Activated T-cell treated with anti-CD3 and anti-CD28 coated beads, Interleukin-2, amount 50 U/mL, for 72 hours (primary cell): ENCODE measurements at regions not wholly inside any gene's neighbourhood (a gene's known extent, or its start where the extent isn't known, plus 50 kb on each side); places are given as distances from the start of the nearest gene placed in this dataset.

ENCODE experiments used
- ATAC-seq, 2 donors: fragments of 150-1000 bp; cut with Tn5 transposase; replicated peaks in 1 of 2; 2 replicates each; pipeline ENCODE4 v1.10.0; 2021; ENCODE audit warnings: moderate library complexity in 2 of 2, mild to moderate bottlenecking in 1 of 2
- DNase-seq, 2 donors: peaks; one replicate each; pipeline ENCODE4 v3.0.0; 2021 to 2022; ENCODE audit warnings: mixed read lengths in 1 of 2
- H3K27ac Mint-ChIP-seq: one replicate; pipeline ENCODE4 v1.8.0; 2022; ENCODE audit warnings: mild to moderate bottlenecking, moderate library complexity, mixed read lengths
- H3K27me3 Mint-ChIP-seq: one replicate; pipeline ENCODE4 v1.8.0; 2022; ENCODE audit warnings: low read depth, mixed read lengths
- H3K36me3 Mint-ChIP-seq, 2 donors: one replicate each; pipeline ENCODE4 v1.8.0; 2022; ENCODE audit warnings: mixed read lengths in 2 of 2, mild to moderate bottlenecking in 1 of 2; ENCODE audit not compliant: insufficient read depth in 2 of 2
- H3K4me1 Mint-ChIP-seq: one replicate; pipeline ENCODE4 v1.8.0; 2022; ENCODE audit warnings: low read depth, mixed read lengths
- H3K4me3 Mint-ChIP-seq, 2 donors: one replicate each; pipeline ENCODE4 v1.8.0; 2022; ENCODE audit warnings: mild to moderate bottlenecking in 2 of 2, mixed read lengths in 2 of 2, moderate library complexity in 2 of 2
- H3K9me3 Mint-ChIP-seq, 2 donors: one replicate each; pipeline ENCODE4 v1.8.0; 2022; ENCODE audit warnings: mixed read lengths in 2 of 2

- no peak for DNase-seq
- no peaks in the 10 kb centered on the region for H3K27me3 Mint-ChIP-seq
- H3K4me1 Mint-ChIP-seq = peaks cover 12% of the 10 kb centered on the region
- H3K27ac Mint-ChIP-seq = no peak overlapping the region
- no peaks in the 10 kb centered on the region for H3K36me3 Mint-ChIP-seq
- ATAC-seq = no peak
- no peaks in the 10 kb centered on the region for H3K9me3 Mint-ChIP-seq
- H3K4me3 Mint-ChIP-seq = no peak overlapping the region
These were observed 100.5 kb upstream of the BTN3A2 start for GRCh38 chr6:26264547-26264946.

GRCh38 chr6:26267083-26267589, 97.9 kb upstream of the BTN3A2 start:
- Mint-ChIP-seq H3K27me3 (no peaks in the 10 kb centered on the region), H3K4me3 (no peak overlapping the region), H3K36me3 (peaks cover 0 to 3% of the 10 kb centered on the region in 2 donors), H3K4me1 (peaks cover 21% of the 10 kb centered on the region), H3K27ac (peak overlapping the region; percentile 41), H3K9me3 (no peaks in the 10 kb centered on the region)
- ATAC-seq = no peak
- no peak for DNase-seq

DNA sequence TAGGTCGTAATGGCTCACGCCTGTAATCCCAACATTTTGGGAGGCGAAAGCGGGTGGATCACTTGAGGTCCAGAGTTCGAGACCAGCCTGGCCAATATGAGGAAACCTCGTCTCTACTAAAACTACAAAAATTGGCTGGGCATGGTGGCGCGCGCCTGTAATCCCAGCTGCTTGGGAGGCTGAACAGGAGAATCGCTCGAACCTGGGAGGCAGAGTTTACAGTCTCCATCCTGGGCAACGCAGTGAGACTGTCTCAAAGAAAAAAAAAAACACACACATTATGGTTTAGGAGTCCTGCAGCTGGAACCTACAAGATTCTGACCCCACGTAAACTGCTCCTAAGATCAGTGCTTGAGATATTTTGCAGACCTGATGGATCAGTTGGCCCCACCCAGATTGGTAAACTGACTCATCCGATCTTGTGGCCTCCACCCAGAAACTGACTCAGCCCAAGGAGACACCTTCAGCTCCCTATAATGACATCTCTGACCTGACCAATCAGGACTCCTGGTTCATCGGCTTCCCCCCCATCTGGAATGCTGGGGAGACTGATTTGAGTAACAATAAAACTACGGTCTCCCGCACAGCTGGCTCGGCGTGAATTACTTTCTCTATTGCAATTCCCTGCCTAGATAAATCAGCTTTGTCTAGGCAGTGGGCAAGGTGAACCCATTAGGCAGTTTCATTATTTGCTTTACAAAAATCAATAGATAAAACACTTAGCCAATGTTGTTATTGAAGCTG, 96.2 kb upstream of the BTN3A2 start:
- peaks cover 0 to 3% of the 10 kb centered on the region in 2 donors for H3K36me3 Mint-ChIP-seq
- no peaks in the 10 kb centered on the region for H3K27me3 Mint-ChIP-seq
- peak in 1 of 2 donors; percentile 16 for ATAC-seq
- DNase-seq = peak; percentile 55 to 61
- peaks cover 21% of the 10 kb centered on the region for H3K4me1 Mint-ChIP-seq
- H3K27ac Mint-ChIP-seq = no peak overlapping the region
- H3K9me3 Mint-ChIP-seq = no peaks in the 10 kb centered on the region
- H3K4me3 Mint-ChIP-seq = no peak overlapping the region

GRCh38 chr6:26269531-26270485, 95.2 kb upstream of the BTN3A2 start:
- H3K9me3 Mint-ChIP-seq = no peaks in the 10 kb centered on the region
- DNase-seq = no peak
- peaks cover 21% of the 10 kb centered on the region for H3K4me1 Mint-ChIP-seq
- no peak for ATAC-seq
- H3K36me3 Mint-ChIP-seq = peaks cover 0 to 3% of the 10 kb centered on the region in 2 donors
- no peak overlapping the region for H3K4me3 Mint-ChIP-seq
- no peak overlapping the region for H3K27ac Mint-ChIP-seq
- H3K27me3 Mint-ChIP-seq = no peaks in the 10 kb centered on the region

GRCh38 chr6:26270486-26270861, 94.5 kb upstream of the BTN3A2 start:
- ATAC-seq = no peak
- no peaks in the 10 kb centered on the region for H3K27me3 Mint-ChIP-seq
- no peak overlapping the region for H3K27ac Mint-ChIP-seq
- peaks cover 0 to 3% of the 10 kb centered on the region in 2 donors for H3K36me3 Mint-ChIP-seq
- H3K4me1 Mint-ChIP-seq = peaks cover 21% of the 10 kb centered on the region
- DNase-seq = peak in 1 of 2 donors; percentile 25
- no peak overlapping the region for H3K4me3 Mint-ChIP-seq
- H3K9me3 Mint-ChIP-seq = no peaks in the 10 kb centered on the region

DNA sequence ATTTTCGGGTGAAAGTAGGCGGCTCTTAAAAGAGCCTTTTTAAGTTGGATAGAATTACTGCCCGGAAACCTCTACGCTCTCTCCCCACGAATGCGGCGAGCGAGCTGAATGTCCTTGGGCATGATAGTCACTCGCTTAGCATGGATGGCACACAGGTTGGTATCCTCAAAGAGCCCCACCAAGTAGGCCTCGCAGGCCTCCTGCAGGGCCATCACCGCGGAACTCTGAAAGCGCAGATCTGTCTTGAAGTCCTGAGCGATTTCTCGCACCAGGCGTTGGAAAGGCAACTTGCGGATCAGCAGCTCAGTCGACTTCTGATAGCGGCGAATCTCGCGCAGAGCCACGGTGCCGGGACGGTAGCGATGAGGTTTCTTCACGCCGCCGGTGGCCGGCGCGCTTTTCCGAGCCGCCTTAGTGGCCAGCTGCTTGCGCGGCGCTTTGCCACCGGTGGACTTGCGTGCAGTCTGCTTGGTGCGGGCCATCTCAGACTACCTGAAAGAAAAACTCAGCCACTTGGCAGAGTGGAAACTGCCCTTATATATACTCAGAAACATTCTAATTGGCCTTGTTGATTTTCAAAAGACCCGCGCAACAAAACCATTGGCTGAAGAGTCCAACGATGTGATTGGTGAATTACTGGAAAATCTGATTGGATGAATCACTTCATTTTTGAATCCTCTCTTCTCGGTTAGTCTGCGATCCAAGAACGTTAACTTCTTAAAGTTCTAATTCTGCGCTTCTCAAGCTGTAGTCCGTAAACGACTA, 93.9 kb upstream of the BTN3A2 start:
- H3K4me1 Mint-ChIP-seq = peaks cover 21% of the 10 kb centered on the region
- no peak overlapping the region for H3K27ac Mint-ChIP-seq
- no peak overlapping the region for H3K4me3 Mint-ChIP-seq
- H3K27me3 Mint-ChIP-seq = no peaks in the 10 kb centered on the region
- ATAC-seq (peak; percentile 49 to 54), DNase-seq (peak; percentile 84 to 85)
- no peaks in the 10 kb centered on the region for H3K9me3 Mint-ChIP-seq
- peaks cover 0 to 3% of the 10 kb centered on the region in 2 donors for H3K36me3 Mint-ChIP-seq

DNA sequence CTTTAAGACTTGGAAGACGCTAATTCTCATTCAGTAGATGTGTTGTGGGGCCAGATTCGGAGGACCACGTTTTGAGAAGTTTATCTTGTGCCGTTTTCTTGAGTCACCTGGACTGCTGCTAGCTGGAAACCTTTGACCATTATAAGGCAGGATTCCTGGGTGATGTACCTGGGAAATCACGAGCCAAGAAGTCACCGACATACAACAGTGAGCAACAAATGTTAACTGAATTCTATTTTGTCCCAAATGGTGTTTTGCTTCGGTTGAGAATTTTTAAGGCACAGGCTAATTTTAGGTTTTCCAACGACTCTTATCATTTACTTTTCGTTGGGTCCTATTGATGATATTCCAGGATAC, 93.4 kb upstream of the BTN3A2 start:
- Mint-ChIP-seq H3K27me3 (no peaks in the 10 kb centered on the region), H3K4me1 (peaks cover 21% of the 10 kb centered on the region), H3K36me3 (peaks cover 0 to 3% of the 10 kb centered on the region in 2 donors), H3K27ac (no peak overlapping the region), H3K9me3 (no peaks in the 10 kb centered on the region), H3K4me3 (no peak overlapping the region)
- ATAC-seq (no peak), DNase-seq (no peak)

DNA sequence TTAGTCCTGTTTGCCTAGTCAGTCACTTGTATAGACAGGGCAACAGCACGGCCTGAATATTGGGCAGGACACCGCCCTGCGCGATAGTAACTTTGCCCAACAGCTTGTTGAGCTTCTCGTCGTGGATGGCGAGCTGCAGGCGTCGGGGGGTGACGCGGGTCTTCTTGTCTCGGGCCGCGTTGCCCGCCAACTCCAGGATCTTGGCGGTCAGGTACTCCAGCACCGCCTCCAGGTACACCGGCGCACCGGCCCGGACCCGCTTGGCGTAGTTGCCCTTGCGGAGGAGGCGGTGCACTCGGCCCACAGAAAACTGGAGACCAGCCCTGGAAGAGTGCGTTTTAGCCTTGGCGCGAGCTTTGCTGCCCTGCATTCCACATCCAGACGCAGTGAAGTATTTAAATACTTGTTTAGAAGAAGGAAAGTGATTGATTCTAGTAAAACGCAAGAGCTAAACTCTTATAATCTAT, 92.8 kb upstream of the BTN3A2 start:
- H3K27ac Mint-ChIP-seq = no peak overlapping the region
- peaks cover 21% of the 10 kb centered on the region for H3K4me1 Mint-ChIP-seq
- ATAC-seq = peak; percentile 12 to 25
- H3K4me3 Mint-ChIP-seq = no peak overlapping the region
- H3K36me3 Mint-ChIP-seq = peaks cover 0 to 3% of the 10 kb centered on the region in 2 donors
- peak; percentile 68 to 72 for DNase-seq
- no peaks in the 10 kb centered on the region for H3K9me3 Mint-ChIP-seq
- H3K27me3 Mint-ChIP-seq = no peaks in the 10 kb centered on the region

DNA sequence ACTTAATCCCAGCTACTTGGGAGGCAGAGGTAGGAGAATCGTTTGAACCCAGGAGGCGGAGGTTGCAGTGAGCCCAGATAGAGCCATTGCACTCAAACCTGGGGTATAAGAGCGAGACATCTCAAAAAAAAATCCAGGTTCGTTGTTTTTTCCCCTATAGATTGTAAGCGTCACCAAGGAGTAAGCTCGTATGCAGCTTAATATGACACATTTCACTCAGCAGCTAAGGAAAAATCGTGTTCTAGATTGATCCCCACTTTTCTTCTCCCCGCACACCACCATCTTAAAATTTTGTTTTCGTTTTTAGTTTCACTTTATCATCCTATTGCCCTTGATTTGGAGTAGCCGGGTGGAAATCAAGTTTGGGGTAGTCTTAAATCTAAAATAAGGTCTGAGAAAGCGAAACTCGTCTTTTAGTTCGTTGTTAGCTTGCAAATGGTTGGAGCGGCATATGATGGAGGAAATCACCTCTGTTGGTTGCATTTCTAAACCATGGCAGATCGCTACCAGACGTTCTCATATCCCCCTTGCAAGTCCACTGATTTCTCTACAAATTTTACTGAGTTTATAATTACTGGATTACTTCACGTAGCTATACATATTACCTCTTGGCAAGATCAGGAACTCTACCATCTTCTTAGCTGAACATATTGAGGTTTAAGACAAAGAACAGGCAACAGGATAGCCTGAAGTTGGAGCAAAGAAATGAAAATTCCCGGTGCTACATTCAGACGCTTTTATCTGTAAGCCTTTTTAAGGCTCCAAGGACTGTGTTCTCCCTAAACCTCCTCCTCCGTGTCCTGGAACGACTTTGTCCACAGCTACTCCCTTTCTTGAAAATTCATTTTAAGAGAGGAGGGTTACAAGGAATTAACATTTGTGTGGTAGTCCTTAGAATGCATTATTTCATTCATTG, 91.1 kb upstream of the BTN3A2 start:
- ATAC-seq (peak; percentile 2 to 16), DNase-seq (peak in 1 of 2 donors; percentile 43)
- H3K27ac Mint-ChIP-seq = no peak overlapping the region
- no peak overlapping the region for H3K4me3 Mint-ChIP-seq
- peaks cover 0 to 3% of the 10 kb centered on the region in 2 donors for H3K36me3 Mint-ChIP-seq
- H3K27me3 Mint-ChIP-seq = no peaks in the 10 kb centered on the region
- no peaks in the 10 kb centered on the region for H3K9me3 Mint-ChIP-seq
- H3K4me1 Mint-ChIP-seq = peaks cover 19% of the 10 kb centered on the region

- H3K9me3 Mint-ChIP-seq = no peaks in the 10 kb centered on the region
- H3K27ac Mint-ChIP-seq = no peak overlapping the region
- H3K27me3 Mint-ChIP-seq = no peaks in the 10 kb centered on the region
- no peak overlapping the region for H3K4me3 Mint-ChIP-seq
- peaks cover 2 to 3% of the 10 kb centered on the region in 2 donors for H3K36me3 Mint-ChIP-seq
- DNase-seq (no peak), ATAC-seq (no peak)
- H3K4me1 Mint-ChIP-seq = peaks cover 4% of the 10 kb centered on the region
These were observed 89.3 kb upstream of the BTN3A2 start for GRCh38 chr6:26275663-26276062.

- Mint-ChIP-seq H3K4me3 (no peak overlapping the region), H3K4me1 (peaks cover 2% of the 10 kb centered on the region), H3K27ac (no peak overlapping the region), H3K9me3 (no peaks in the 10 kb centered on the region), H3K27me3 (no peaks in the 10 kb centered on the region), H3K36me3 (peaks cover 0 to 2% of the 10 kb centered on the region in 2 donors)
- DNase-seq (no peak), ATAC-seq (no peak)
These were observed 88.0 kb upstream of the BTN3A2 start for GRCh38 chr6:26276841-26277648.
